ENCODE measurements at regions not wholly inside any gene's neighbourhood (a gene's known extent, or its start where the extent isn't known, plus 50 kb on each side); places are given as distances from the start of the nearest gene placed in this dataset.

- no peak overlapping the region for H3K27ac ChIP-seq (ENCODE audit: insufficient read depth, low read depth, low read length, poor library complexity, severe bottlenecking)
- no peaks in the 10 kb centered on the region for H3K27me3 ChIP-seq (ENCODE audit: control insufficient read depth, insufficient read depth, low read length, poor library complexity, severe bottlenecking)
Observed at GRCh38 chr2:176960061-176960460, 252.5 kb upstream of the HNRNPA3 start.

DNA sequence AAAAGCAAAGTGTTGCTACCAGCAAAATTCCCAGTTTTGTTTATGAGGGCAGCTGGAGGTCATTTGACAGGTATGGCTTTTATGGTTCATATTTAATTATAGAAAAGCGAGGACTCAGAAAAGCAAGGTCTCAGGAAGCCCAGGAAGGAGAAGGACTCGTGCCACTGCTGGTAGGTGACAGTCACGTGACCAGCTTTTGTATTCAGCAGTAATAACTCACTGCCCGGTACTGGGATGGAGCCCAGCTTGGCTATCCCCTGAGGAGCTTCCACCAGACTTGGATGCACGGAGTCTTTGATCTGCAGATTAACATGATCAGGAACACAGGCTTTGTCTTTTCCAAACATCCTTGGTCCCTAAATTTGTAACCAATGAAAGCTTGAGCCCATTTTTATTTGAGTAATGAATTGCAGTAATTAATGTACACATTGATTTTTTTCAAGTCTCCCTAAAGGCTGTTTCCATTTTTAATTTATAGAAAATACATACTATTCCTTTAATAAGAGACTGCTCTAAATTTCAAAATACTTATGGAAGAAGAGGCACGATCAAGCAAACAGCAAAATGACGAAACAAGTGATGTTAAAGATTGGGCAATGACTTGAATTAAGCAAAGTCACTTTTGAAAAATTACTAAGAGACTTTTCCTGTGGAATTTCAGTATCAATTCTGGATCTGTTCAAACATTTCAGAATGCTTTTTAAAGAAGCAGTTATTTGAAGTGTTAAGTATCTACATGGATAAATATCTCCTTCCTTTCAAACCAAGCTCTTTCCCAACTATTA lies 251.7 kb upstream of the HNRNPA3 start:
- Histone ChIP-seq H3K27ac (ENCODE audit: insufficient read depth, low read depth, low read length, poor library complexity, severe bottlenecking) (no peak overlapping the region), H3K4me1 (ENCODE audit: control insufficient read depth, insufficient read depth, low read length) (no peaks in the 10 kb centered on the region), H3K9me3 (ENCODE audit: control insufficient read depth, low read length) (no peaks in the 10 kb centered on the region), H3K4me3 (ENCODE audit: insufficient read depth, low read depth, low read length) (no peak overlapping the region), H3K27me3 (ENCODE audit: control insufficient read depth, insufficient read depth, low read length, poor library complexity, severe bottlenecking) (no peaks in the 10 kb centered on the region), H3K36me3 (ENCODE audit: control insufficient read depth, insufficient read depth, low read length) (no peaks in the 10 kb centered on the region)
- 73 to 76% methylated on average over 7 of the region's 7 CpGs for WGBS, 2 experiments

More at GRCh38 chr2:176960061-176960460, 252.5 kb upstream of the HNRNPA3 start:
- Histone ChIP-seq H3K4me1 (ENCODE audit: control insufficient read depth, insufficient read depth, low read length) (no peaks in the 10 kb centered on the region), H3K36me3 (ENCODE audit: control insufficient read depth, insufficient read depth, low read length) (no peaks in the 10 kb centered on the region), H3K9me3 (ENCODE audit: control insufficient read depth, low read length) (no peaks in the 10 kb centered on the region), H3K4me3 (ENCODE audit: insufficient read depth, low read depth, low read length) (no peak overlapping the region)
- 91 to 96% methylated on average over 2 of the region's 2 CpGs for WGBS, 2 experiments

- H3K36me3 ChIP-seq (ENCODE audit: control insufficient read depth, insufficient read depth, low read length), result no peaks in the 10 kb centered on the region
- no peaks in the 10 kb centered on the region for H3K27me3 ChIP-seq (ENCODE audit: control insufficient read depth, insufficient read depth, low read length, poor library complexity, severe bottlenecking)
- no peak overlapping the region for H3K4me3 ChIP-seq (ENCODE audit: insufficient read depth, low read depth, low read length)
- no peak overlapping the region for H3K27ac ChIP-seq (ENCODE audit: insufficient read depth, low read depth, low read length, poor library complexity, severe bottlenecking)
- 88% methylated on average over 11 of the region's 11 CpGs for WGBS, 2 experiments
- no peaks in the 10 kb centered on the region for H3K4me1 ChIP-seq (ENCODE audit: control insufficient read depth, insufficient read depth, low read length)
- H3K9me3 ChIP-seq (ENCODE audit: control insufficient read depth, low read length), result no peaks in the 10 kb centered on the region
Observed at GRCh38 chr2:176961775-176962619, 250.6 kb upstream of the HNRNPA3 start.

DNA sequence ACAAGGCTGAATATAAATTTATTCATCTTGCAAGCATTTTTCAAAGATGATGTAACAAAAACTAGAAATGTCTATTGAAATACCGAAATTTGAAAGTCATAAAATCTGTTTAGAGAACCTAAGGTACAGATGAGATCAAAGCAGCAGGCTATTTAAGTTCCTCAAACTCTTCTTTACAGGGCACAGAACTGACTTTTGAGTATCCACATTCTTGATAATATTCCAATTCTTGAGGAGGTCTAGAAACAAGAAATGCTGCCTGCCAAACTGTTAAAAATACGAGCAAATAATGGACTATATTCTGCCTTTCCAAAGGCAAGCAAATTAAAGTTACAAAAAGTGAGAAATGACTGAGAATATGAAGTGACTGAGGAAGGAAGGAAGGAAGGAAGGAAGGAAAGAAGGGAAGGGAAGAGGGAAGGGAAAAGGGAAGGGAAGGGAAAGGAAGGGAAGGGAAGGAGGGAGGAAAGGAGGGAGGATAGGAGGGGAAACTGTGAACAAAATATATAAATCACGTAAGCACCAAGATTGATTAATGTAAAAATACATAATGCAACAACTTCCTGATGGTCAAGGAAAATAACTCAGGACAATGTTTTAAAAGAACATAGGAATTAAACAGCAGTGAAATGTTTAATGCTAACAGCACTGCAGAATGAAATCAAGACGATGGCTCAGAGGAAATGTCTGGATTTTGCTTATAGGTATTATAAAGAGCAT lies 248.9 kb upstream of the HNRNPA3 start:
- no peak overlapping the region for H3K4me3 ChIP-seq (ENCODE audit: insufficient read depth, low read depth, low read length)
- H3K27me3 ChIP-seq (ENCODE audit: control insufficient read depth, insufficient read depth, low read length, poor library complexity, severe bottlenecking), result no peaks in the 10 kb centered on the region
- H3K36me3 ChIP-seq (ENCODE audit: control insufficient read depth, insufficient read depth, low read length), result no peaks in the 10 kb centered on the region
- no peaks in the 10 kb centered on the region for H3K9me3 ChIP-seq (ENCODE audit: control insufficient read depth, low read length)
- H3K27ac ChIP-seq (ENCODE audit: insufficient read depth, low read depth, low read length, poor library complexity, severe bottlenecking), result no peak overlapping the region
- no peaks in the 10 kb centered on the region for H3K4me1 ChIP-seq (ENCODE audit: control insufficient read depth, insufficient read depth, low read length)
- 96 to 97% methylated on average over 3 to 4 of the region's 4 CpGs for WGBS, 2 experiments

GRCh38 chr2:176967911-176968450 lies 244.6 kb upstream of the HNRNPA3 start:
- Histone ChIP-seq H3K36me3 (ENCODE audit: control insufficient read depth, insufficient read depth, low read length) (no peaks in the 10 kb centered on the region), H3K27me3 (ENCODE audit: control insufficient read depth, insufficient read depth, low read length, poor library complexity, severe bottlenecking) (no peaks in the 10 kb centered on the region), H3K9me3 (ENCODE audit: control insufficient read depth, low read length) (no peaks in the 10 kb centered on the region), H3K27ac (ENCODE audit: insufficient read depth, low read depth, low read length, poor library complexity, severe bottlenecking) (no peak overlapping the region), H3K4me3 (ENCODE audit: insufficient read depth, low read depth, low read length) (no peak overlapping the region), H3K4me1 (ENCODE audit: control insufficient read depth, insufficient read depth, low read length) (no peaks in the 10 kb centered on the region)

- Histone ChIP-seq H3K9me3 (ENCODE audit: control insufficient read depth, low read length) (no peaks in the 10 kb centered on the region), H3K4me3 (ENCODE audit: insufficient read depth, low read depth, low read length) (no peak overlapping the region), H3K27me3 (ENCODE audit: control insufficient read depth, insufficient read depth, low read length, poor library complexity, severe bottlenecking) (no peaks in the 10 kb centered on the region), H3K27ac (ENCODE audit: insufficient read depth, low read depth, low read length, poor library complexity, severe bottlenecking) (no peak overlapping the region), H3K36me3 (ENCODE audit: control insufficient read depth, insufficient read depth, low read length) (no peaks in the 10 kb centered on the region), H3K4me1 (ENCODE audit: control insufficient read depth, insufficient read depth, low read length) (no peaks in the 10 kb centered on the region)
- 67 to 68% methylated on average over 2 of the region's 2 CpGs for WGBS, 2 experiments
Observed at GRCh38 chr2:176969642-176970359, 242.8 kb upstream of the HNRNPA3 start.

DNA sequence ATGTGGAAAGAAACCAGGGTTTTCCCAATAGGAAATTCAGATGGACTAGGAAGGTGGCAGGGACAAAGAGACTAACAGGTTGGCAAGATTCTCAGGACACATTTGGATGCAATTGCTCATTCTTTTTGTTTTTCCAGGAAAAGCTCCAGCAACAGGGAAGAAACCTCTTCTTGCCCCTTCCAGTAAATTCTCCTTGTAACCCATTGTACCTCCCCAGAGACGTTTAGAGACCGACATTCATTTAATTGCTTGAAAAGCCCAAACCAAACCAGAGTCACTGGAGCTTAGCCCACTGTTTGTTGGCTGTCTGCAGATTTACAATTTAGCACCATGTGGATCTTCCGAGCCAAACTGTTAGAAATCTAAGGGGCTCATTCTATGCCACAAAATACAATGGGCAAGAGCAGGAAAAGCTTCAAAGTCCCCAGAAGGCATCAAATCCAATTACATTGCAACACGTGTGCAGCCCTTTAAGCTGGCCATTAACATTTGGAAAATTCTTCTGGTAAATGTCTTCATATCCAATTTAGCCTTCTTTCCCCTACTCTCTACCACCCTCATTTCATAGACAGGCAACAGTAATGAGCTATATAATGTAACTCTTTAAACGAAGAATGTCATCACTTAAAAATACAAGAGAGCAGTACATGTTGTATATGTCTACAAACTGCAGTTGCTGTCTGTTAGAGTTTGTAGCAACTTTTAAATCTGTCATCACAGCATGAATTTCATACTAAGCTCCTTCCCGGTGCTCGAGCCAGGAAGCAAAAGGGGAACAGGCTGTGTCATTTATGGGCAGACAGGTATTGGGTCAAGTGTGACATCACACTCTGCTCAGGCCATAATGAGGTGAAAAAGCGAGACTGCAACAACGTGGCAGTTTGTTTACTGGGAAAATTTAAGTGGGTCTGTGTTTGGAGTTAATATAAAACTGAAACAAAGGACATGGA lies 235.6 kb upstream of the HNRNPA3 start:
- 87 to 91% methylated on average over 8 to 9 of the region's 9 CpGs for WGBS, 2 experiments
- Histone ChIP-seq H3K9me3 (ENCODE audit: control insufficient read depth, low read length) (no peaks in the 10 kb centered on the region), H3K4me3 (ENCODE audit: insufficient read depth, low read depth, low read length) (no peak overlapping the region), H3K27me3 (ENCODE audit: control insufficient read depth, insufficient read depth, low read length, poor library complexity, severe bottlenecking) (no peaks in the 10 kb centered on the region), H3K4me1 (ENCODE audit: control insufficient read depth, insufficient read depth, low read length) (no peaks in the 10 kb centered on the region), H3K27ac (ENCODE audit: insufficient read depth, low read depth, low read length, poor library complexity, severe bottlenecking) (no peak overlapping the region), H3K36me3 (ENCODE audit: control insufficient read depth, insufficient read depth, low read length) (no peaks in the 10 kb centered on the region)

GRCh38 chr2:176978921-176979320 lies 233.7 kb upstream of the HNRNPA3 start:
- H3K27me3 ChIP-seq (ENCODE audit: control insufficient read depth, insufficient read depth, low read length, poor library complexity, severe bottlenecking), result no peaks in the 10 kb centered on the region
- 86 to 96% methylated on average over 2 of the region's 2 CpGs for WGBS, 2 experiments
- H3K27ac ChIP-seq (ENCODE audit: insufficient read depth, low read depth, low read length, poor library complexity, severe bottlenecking), result no peak overlapping the region
- no peaks in the 10 kb centered on the region for H3K36me3 ChIP-seq (ENCODE audit: control insufficient read depth, insufficient read depth, low read length)
- H3K4me3 ChIP-seq (ENCODE audit: insufficient read depth, low read depth, low read length), result no peak overlapping the region
- no peaks in the 10 kb centered on the region for H3K4me1 ChIP-seq (ENCODE audit: control insufficient read depth, insufficient read depth, low read length)
- H3K9me3 ChIP-seq (ENCODE audit: control insufficient read depth, low read length), result no peaks in the 10 kb centered on the region

All from ectodermal cell (in vitro differentiated cells).